GM21723 (cell line): ENCODE measurements at regions not wholly inside any gene's neighbourhood (a gene's known extent, or its start where the extent isn't known, plus 50 kb on each side); places are given as distances from the start of the nearest gene placed in this dataset.

Experiments used
- ATAC-seq: cut with Tn5 transposase; IDR thresholded peaks from one replicate; pipeline ENCODE4 v1.9.1; 2021; ENCODE audit warnings: mild to moderate bottlenecking, moderate library complexity; ENCODE audit not compliant: unreplicated experiment

- no peak for ATAC-seq
These were observed 104.0 kb upstream of the FUT8 start for GRCh38 chr14:65308536-65308935.

- ATAC-seq, result no peak
These were observed 102.0 kb upstream of the FUT8 start for GRCh38 chr14:65310568-65310967.

GRCh38 chr14:65312859-65313258 lies 99.7 kb upstream of the FUT8 start:
- no peak for ATAC-seq

- ATAC-seq, result peak; percentile 64
These were observed 93.7 kb upstream of the FUT8 start for GRCh38 chr14:65318636-65319506.

- ATAC-seq, result no peak
These were observed 91.7 kb upstream of the FUT8 start for GRCh38 chr14:65320661-65321308.

GRCh38 chr14:65321370-65321875 lies 91.1 kb upstream of the FUT8 start:
- ATAC-seq, result peak; percentile 56

GRCh38 chr14:65329481-65329880 lies 83.0 kb upstream of the FUT8 start:
- ATAC-seq, result no peak

- ATAC-seq, result no peak
These were observed 82.6 kb upstream of the FUT8 start for GRCh38 chr14:65329911-65330310.

- ATAC-seq, result no peak
These were observed 82.1 kb upstream of the FUT8 start for GRCh38 chr14:65330416-65330815.

- ATAC-seq, result no peak
These were observed 80.9 kb upstream of the FUT8 start for GRCh38 chr14:65331652-65332051.

GRCh38 chr14:65332141-65332871 lies 80.2 kb upstream of the FUT8 start:
- ATAC-seq, result no peak

GRCh38 chr14:65333943-65334687 lies 78.4 kb upstream of the FUT8 start:
- no peak for ATAC-seq

GRCh38 chr14:65334765-65335410 lies 77.6 kb upstream of the FUT8 start:
- ATAC-seq, result no peak

GRCh38 chr14:65335411-65335947 lies 77.1 kb upstream of the FUT8 start:
- ATAC-seq, result no peak

- ATAC-seq, result peak; percentile 61
These were observed 76.3 kb upstream of the FUT8 start for GRCh38 chr14:65336191-65336591.

GRCh38 chr14:65339866-65340265 lies 72.7 kb upstream of the FUT8 start:
- ATAC-seq, result no peak

GRCh38 chr14:65344011-65344410 lies 68.5 kb upstream of the FUT8 start:
- no peak for ATAC-seq

- no peak for ATAC-seq
These were observed 67.3 kb upstream of the FUT8 start for GRCh38 chr14:65345266-65345665.

- ATAC-seq, result no peak
These were observed 66.1 kb upstream of the FUT8 start for GRCh38 chr14:65346474-65346873.

GRCh38 chr14:65346895-65347294 lies 65.6 kb upstream of the FUT8 start:
- ATAC-seq, result no peak
